AG09309 (cell line): ENCODE measurements at regions not wholly inside any gene's neighbourhood (a gene's known extent, or its start where the extent isn't known, plus 50 kb on each side); places are given as distances from the start of the nearest gene placed in this dataset.

ENCODE experiments used
- DNase-seq: peaks from one replicate; pipeline ENCODE4 v3.0.0-alpha.2; 2010; ENCODE audit warnings: low read depth
- H3K4me3 ChIP-seq: 2 replicates; pipeline ENCODE4 v1.5.1; 2011; ENCODE audit warnings: mild to moderate bottlenecking, low read depth, low read length, moderate library complexity; ENCODE audit not compliant: control insufficient read depth
- CTCF ChIP-seq: IDR thresholded peaks from 2 replicates; pipeline ENCODE4 v1.5.1; 2011; ENCODE audit warnings: mild to moderate bottlenecking, low read depth, low read length, inconsistent platforms; ENCODE audit not compliant: insufficient read depth, control insufficient read depth; ENCODE audit errors: missing control alignments

- no peak overlapping the region for H3K4me3 ChIP-seq
- no peak for TF ChIP-seq CTCF
- no peak for DNase-seq
These were observed 64.6 kb upstream of the ESX1 start for GRCh38 chrX:104319346-104319745.

GRCh38 chrX:104318330-104319009 is 63.7 kb upstream of the ESX1 start:
- no peak for DNase-seq
- no peak for TF ChIP-seq CTCF

DNA sequence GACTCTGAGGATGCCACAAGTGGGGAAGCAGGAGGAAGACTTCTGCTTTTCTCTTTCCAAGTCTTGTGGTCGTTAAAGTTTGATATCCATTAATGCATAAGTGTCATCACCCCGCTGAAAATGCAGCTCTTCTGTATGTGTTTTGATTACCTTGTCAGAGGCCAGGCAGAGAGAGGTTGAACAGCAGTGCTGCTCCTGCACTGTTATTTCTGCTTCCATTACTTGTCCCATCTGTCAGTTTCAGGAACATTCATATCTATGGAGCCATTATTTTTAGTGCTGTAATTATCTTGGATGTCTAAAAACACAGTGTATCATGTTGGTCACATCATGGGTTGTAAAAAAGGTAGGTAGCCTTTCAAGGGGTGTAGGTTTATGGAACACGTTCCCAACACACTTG is 62.0 kb upstream of the ESX1 start:
- no peak for DNase-seq

More at GRCh38 chrX:104318330-104319009, 63.7 kb upstream of the ESX1 start:
- H3K4me3 ChIP-seq, result no peak overlapping the region

DNA sequence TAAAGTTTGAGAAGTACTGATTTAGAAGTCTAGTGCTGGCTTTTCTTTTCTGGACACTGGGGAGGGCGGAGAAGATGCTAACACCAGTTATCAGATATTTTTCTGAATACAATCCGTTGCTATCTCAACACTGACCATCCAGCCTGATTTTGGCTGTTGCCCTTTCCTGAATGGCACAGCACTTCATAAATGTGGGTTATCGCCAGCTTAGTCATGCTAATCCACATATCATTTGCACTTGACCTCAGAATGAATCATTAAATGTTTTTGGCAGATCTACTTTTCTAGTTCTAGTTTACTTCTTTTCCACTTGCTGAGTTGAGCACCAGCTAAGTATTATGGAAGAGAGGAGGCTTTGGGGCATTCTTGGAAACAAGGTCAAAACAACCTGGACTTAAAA is 60.8 kb upstream of the ESX1 start:
- DNase-seq, result no peak
- no peak overlapping the region for H3K4me3 ChIP-seq
- no peak for TF ChIP-seq CTCF

More for the DNA sequence above, 62.0 kb upstream of the ESX1 start:
- no peak for TF ChIP-seq CTCF
- H3K4me3 ChIP-seq, result no peak overlapping the region

GRCh38 chrX:104310657-104311254 is 56.0 kb upstream of the ESX1 start:
- H3K4me3 ChIP-seq, result no peak overlapping the region
- TF ChIP-seq CTCF, result no peak
- DNase-seq, result no peak

DNA sequence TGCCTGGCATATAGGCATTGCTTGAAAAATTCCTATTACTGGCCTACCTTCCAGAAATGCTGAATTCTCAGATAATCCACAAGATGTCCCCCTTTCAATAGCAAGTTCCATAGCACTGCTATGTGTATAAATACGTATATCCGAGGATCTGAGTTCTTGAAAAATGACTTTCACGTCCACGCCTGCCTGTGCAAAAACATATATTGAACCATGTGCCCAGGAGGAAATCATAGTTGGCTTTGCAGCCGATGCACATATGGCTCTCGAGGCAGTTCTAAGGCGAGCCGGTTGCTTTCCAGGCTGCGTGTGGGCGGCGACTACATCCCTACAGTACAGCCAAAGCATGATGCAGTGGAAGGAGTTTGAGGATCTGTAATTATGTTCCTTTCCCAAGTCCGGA is 55.4 kb upstream of the ESX1 start:
- peak; percentile 50 for TF ChIP-seq CTCF
- peak overlapping the region; percentile 23 for H3K4me3 ChIP-seq
- DNase-seq, result no peak
